ENCODE measurements at regions not wholly inside any gene's neighbourhood (a gene's known extent, or its start where the extent isn't known, plus 50 kb on each side); places are given as distances from the start of the nearest gene placed in this dataset.

DNA sequence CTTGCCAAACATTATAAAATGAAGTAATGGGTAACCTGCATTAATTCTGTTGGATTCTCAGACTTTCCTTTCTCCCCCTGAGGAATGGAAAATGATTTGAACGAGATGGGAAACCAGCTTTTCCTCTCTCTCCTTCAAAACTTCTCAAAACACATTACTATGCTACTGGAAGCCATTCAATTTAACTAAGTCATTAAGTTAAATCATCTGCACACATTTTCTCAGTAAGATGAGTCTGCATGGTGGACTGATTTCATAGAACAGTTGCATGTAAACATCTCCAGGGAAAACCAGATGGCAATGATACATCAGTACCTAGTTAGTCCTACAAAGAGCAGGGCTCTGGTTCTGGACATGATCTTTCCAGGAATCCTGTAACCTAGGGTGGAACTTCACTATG is 59.9 kb downstream of the BMP4 start:
- DNase-seq: no peak

DNA sequence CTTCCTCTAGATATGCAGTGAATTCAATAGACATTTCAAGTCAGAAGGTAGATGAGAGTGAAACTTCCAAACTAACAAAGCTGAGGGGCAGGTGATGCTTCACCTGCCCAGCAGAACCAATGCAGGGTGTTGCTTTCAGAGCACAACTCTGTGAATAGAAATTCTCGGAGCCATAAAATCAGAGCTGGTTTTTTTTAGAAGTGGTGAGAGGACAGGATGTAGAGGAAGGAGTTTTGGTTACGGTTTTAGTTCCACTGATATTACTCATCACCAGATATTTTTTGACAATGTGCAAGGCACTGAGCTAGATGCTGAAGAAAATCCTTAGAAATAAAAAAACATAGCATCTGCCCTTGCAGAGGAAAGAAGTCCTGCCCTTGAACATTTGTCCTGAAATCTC is 62.2 kb downstream of the BMP4 start:
- no peak for DNase-seq

DNA sequence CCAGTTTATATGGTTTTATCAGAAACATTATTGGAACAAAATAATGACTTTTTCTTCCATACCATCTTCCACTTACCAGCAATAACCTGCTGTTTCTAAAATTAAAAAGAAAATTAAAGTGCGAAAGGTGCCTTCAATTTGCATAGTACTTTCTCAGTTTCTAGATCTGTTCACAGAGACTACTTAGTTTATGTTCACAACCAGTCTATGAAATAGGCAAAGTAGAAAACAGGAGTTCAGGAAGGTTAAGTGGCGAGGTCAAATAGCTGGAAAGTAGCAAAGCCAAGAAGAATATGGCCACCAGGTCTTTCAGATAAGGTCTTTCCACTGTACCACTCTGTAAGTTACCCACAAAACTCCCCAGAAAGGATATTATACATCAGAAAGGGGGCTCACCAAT is 63.3 kb downstream of the BMP4 start:
- no peak for DNase-seq

DNA sequence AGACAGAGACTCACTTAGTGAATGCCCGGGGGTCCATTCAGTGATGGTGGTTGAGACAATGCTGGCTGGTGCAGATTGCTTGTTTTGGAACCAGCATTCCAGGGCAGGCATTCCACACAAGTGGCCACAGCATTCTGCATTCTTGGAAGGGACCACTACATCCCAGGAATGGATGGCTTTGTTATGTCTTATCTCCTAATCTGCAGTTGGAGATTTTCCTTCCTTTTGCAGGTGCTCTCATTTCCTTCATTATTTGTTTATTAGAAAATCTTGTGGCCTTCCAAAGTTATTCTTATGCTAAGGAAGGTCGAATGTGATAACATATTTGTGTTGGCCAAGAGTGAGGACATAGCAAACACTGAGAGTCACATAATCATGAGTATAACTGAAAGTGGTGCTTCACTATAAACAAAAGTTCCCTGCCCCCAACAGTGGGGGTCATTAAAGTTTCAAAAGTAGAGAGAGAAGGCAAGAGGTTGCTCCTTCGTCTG is 66.0 kb downstream of the BMP4 start:
- DNase-seq: no peak

DNA sequence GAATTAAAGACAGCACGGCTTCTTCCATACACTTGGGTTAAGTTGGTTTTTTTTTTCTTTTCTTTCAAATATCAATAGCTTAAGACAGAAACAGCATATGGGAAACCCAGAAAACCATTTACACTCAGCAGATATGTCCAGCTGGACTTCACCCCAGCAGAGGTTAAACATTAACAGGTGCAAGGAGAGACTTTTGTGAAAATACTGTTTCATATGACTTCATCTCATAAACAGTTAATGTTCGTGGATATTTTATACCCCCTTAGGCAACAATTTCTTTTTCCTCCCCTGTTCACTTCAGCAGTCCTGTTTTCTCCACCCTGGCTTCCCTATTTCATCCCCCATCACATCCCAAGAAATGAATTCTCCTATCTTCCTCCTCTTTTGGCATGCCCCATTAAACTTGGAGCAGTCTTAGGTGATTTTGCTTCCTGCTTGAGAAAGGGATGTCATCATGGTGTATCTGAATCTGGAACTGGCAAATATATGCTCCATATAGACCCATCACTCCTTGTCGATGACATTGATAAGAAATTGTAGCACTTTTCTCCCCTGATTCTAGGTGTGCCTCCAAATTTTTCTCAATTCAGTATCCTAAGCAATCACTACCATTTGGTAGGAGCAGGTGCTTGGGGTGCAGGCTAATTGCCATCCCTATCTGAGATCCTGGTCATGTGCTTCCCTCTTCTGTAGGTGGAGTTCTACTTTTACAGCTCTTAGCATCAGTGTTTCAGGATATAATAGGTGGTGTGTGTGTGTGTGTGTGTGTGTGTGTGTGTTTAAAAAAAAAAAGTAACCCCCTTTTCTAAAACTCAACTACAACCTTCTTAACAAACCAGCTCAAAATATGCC is 67.9 kb downstream of the BMP4 start:
- no peak for DNase-seq

DNA sequence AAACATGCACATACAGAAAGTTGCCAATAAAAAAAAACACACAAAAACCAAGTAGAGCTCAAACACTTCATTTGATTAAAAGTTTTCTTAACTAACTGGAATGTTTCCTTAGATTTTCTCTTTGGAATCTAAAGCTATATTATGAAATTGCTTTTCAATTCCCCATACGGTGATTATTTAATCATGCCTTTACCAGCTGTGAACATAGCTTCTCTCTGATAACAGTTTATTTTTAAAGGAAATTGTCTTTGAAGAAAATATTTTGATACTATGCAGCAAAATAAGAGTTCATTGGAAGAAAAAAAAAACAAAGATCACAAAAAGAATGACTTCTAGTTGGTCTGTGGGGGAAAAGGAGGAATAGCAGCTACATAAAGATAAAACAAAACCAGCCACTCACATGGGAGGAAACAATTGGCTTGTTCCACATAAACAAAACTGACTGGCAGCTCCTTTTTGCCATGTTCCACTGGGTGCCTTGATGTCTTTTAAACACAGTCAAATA is 71.4 kb downstream of the BMP4 start:
- DNase-seq: no peak

DNA sequence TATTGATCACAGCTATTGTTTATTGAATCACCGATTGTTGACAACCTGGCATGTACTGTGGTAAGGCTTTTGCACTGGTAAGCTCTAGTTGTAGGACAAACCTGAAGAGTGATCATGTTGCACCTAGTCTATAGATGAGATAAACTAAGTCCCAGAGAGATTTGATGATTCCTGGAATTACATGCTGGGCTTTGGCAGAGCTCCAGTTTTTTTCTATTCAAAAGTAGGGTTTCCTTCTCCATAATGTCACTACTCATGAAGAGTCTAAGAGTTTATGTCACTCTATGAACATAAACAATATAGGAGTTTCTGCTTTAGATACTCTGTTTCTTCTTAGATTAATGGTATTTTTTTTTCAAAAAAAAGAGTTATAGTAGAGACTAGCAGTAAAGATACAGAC is 72.0 kb downstream of the BMP4 start:
- DNase-seq: no peak

DNA sequence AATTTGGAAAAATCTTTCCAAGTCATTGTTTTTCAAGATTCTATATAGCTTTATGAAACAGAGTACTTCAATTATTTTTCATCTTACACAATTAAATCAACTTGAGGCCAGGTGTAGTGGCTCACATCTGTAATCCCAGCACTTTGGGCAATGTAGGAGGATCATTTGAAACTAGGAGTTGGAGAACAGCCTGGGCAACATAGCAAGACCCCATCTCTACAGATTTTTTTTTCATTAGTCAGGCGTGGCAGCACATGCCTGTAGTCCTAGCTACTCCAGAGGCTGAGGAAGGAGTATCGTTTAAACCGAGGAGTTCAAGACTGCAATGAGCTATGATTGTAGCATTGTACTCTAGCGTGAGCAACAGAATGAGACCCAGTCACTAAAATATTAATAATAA is 72.9 kb downstream of the BMP4 start:
- DNase-seq: no peak

DNA sequence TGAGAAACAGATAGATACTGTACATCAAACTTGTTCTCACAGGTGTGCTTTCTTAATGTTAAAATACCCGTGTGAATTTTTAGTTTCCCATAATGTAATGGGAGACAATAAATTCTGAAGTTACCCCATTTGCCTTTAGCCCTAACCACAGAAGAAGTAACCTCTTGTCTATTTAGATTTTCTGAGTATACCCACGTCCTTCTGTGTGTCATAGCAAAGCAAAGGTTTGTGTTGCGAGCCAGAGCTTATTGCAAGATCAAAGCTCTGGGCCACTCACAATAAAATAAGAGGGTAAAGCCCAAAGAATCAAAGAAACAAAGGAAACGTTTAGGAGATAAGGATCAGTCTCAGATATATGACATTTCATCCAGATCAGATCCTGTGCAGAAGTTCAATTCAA is 73.9 kb downstream of the BMP4 start:
- DNase-seq: no peak

DNA sequence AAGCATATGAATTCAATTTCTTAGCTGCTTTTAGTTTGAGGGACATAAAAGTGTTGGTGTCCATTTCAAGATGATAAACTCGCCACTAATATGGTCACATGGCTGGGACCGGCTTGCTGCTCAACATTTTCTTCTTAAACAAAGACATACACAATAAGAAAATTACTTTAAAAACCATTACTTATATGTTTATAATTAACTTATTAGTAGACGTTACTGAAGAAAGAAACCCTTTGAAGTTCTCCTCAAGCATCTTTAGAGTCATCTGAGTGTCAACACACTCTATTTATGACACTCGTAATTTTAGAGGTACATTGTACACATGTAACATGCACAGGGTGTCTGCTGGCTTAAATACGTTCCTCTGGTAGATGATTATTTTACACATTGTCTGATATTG is 74.7 kb downstream of the BMP4 start:
- DNase-seq: no peak

DNA sequence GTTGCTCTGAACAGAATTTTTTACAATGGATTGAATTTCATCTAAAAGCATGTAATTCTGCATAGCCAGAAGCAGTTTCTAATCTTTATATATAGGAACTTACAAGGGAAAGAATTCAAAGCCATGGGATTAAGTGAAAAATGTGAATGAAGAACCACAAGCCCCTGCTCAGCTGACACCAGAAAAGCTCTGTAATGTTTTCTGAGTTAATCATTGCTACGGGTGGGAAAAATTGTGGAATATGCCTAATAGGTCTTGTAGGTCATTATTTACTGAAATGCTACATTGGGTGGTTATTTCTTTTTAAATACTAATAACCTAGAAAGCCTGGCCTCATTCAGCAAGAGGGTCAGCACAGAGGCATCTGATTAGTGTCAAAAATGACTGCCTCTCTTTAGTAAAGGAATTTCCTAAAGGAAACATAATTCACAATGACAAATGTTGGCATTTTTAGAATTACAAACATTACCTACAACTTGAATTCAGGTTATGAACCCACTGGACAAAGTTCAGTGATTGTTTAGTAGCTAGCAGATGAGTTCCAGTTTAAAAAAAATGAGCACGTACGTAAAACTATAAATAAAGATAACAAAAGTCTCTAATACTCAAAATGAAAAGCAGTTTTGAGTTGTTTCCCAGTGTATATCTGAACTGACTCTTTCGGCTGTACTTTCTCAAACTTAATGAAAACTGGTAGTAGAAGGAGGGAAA is 75.3 kb downstream of the BMP4 start:
- DNase-seq: no peak

DNA sequence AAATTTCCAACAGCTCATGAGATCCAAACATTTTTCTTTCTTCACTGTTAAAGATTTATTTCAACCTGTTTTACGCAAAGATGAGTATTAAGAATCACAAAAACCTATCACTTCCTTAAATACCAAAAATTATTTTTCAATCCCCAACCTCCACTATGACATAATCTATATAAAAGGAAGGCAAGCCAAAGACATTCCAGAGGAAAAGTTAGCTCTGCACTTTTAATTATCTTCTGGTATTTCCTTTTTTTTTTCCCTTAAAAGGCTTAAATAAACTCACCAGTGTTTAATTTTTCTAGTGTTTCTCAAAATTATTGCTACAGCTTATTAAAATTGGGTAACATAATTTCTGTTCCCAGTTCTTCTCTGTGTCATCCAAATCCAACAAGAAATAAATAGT is 75.9 kb downstream of the BMP4 start:
- no peak for DNase-seq

DNA sequence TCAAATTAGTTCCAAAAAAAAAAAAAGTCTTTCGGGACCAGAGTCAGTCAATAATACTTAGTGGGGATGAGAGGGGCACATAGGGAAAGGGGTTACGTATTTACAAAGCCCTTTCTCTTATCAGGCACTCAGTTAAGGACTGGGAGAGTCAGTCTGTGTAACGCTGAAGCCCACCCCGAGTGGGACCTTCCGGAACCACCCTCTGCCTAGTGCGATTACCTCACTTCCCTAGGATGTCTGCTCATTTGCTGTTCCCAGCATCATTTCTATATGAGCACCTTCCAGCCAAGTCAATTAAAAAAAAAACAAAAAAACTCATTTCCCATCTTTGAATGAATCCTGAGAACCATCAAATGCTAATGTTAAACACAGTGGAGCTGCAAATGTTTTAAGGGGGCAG is 76.9 kb downstream of the BMP4 start:
- DNase-seq: no peak

DNA sequence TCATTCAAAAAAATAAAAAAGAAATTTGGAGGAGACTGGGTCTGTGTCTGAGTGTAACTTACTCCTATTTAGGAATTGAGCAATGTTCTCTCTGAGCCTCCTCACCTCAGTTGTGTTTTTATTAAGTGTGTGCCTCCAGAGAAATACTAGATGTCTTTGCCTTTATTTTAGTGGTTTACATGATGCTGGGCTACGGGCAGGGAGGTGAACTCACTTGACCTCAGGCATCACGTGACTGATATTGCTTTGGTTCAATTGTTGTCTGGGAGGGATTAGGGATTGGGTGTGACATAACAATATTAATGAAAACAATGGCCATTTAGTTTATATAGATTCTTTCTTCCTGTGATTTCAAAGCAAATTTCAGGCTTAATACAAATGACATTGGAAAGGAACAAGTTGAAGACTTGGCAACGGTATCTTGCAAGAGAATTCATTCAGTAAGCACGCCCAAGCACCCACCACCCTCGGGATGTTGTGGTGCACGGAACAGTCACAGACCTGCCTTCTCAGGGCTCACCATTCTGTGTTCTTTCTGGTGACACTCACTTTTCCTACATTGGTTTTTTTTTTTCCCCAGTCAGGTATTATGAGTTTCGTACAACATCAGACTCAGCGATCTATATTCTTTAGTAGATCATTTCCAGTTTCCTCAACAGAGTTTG is 77.5 kb downstream of the BMP4 start:
- DNase-seq: no peak

DNA sequence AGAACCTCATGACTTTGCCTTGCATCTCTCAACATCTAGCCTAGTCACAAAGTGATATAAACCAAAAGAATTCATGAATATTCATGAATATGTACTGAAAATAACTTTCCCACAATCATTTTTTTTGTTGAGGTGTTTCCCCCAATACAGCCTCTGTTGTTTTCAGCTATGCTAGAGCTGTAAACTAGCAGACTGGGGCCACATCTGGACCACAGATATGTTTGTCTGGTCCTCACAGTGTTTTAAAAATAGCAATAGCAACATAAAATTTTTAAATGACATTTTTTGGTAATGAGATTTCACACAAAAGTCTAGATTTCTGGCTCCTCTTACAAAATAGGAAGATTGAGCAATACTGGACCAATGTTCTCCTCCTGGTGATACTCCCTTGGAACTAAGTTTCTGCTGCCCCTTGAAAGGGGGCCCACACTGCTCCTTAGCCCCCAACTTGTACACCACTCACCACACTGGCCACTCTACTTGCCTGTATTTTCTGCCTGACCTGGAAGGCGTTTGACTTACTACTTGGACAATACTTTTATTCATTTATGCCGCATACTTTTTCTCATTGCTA is 81.2 kb downstream of the BMP4 start:
- no peak for DNase-seq

DNA sequence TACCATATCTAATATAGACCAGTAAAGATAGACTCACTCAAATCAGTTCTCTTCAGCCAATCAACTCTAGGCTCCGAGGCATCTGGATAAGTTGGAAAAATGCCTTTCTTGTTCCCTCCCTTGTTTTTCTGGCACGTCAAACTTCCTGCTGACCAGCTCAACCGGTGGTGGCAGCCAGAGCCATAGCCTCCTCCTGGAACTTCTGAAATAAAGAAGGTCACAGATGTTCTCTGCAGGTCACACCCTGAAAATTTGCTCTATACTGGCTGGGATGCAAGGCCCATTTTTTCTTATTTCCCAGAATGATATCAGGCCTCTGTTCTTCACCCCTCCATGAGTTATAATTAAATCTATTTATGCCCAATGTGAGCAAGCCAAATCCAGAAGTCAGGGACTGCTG is 81.9 kb downstream of the BMP4 start:
- DNase-seq: no peak

DNA sequence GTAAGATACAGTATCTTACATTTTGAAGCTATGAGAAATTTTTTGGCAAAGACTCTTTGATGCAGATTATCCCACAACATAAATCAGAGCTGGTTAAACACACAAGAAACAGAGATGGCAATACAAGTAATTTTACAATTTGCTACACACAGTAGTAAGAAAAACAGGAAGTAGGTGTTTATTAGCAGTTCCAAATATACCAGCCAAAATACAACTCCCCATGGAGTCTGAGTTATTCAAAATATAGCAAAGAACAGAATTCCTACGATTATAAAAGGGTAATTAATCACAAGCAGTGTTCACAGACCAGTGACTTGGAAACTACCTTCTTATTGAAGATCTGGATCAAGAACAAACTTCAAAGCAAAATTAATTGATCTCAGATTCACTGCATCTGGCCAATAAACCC is 83.9 kb downstream of the BMP4 start:
- DNase-seq: no peak

DNA sequence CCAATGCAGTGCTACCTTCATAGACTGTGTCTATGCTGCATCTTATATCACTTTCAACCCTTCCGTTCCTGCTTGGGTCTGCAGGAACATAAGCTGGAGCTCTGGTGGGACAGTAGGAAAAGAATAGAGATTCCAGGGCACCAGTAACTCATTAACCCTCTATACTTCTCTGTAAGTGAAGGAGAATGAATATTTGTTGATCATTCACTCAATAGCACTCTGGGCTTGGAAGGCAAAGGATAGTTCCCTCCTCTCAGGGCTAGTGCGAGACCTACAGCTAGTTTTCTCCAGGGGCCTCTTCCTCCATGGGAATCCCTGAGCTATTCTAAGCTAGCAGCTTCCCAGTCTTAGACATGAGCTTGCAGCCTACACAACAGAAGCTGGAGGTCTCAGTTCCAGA is 84.7 kb downstream of the BMP4 start:
- no peak for DNase-seq

DNA sequence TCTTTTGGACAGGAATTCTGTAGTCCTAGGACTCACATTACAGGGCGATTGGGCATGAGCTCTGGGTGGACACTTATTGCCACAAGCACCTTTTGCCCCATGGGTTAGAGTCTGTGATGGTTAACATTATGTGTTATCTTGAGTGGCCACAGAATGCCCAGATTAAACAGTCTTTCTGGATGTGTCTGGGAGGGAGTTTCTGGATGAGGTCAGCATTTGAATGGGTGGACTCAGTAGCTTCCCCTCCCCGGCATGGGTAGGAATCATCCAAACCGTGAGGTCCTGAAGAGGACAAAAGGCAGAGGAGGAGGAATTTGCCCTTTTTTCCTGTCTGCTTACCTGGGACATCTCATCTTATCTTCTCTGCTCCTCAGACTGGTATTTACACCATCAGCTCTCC is 85.6 kb downstream of the BMP4 start:
- no peak for DNase-seq

DNA sequence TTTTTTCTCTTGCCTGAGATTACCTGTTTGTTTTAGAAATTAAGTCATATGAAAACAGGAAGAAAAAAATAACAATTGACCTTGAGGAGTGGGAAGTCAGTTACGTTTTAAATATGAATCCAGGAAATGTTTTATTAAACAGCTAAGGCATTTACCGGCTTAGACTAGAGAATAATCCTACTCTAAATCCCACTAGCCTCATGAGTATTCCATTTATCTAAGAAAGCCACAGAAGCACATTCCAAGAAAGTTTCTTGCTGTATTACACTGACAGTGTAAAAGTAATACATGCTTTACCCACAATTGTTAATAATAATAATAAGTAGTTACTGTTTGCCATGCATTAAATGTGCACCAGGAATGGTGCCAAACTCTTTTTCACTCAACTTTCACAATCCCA is 90.9 kb downstream of the BMP4 start:
- no peak for DNase-seq

DNA sequence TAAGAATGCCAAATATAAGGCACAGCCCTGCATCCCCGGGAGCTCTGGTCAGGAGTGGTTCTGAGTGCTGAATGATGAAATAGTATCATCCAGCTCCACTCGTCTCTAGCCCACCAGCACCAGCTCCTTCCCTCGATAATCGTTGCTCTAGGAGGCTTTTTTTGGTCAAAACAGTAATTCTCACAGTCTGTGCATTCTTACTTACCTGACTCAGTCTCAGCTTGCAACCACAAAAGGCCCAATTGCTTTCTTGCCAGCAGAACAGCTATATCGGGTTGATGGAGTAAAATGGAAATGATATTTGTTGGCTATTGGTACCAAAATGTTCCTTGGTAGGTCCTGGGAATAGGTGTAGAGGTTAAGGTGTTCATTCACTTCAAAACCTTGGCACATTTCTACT is 94.8 kb downstream of the BMP4 start:
- no peak for DNase-seq

DNA sequence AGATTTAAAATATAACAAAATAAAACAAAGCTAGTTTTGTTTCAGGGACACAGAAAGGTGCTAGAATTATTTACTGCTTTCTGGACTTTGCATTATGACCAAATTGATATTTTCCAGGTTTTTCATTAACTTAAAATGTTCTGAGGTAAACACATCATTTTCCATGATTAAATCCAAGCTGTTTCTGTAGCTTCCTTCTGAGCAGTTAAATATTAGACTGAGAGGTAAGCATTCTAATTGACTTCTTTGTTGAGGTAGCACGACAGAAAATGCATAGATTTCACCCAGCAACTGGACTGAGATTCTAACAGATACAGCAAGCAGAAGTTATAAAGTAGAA is 98.3 kb downstream of the BMP4 start:
- no peak for DNase-seq

DNA sequence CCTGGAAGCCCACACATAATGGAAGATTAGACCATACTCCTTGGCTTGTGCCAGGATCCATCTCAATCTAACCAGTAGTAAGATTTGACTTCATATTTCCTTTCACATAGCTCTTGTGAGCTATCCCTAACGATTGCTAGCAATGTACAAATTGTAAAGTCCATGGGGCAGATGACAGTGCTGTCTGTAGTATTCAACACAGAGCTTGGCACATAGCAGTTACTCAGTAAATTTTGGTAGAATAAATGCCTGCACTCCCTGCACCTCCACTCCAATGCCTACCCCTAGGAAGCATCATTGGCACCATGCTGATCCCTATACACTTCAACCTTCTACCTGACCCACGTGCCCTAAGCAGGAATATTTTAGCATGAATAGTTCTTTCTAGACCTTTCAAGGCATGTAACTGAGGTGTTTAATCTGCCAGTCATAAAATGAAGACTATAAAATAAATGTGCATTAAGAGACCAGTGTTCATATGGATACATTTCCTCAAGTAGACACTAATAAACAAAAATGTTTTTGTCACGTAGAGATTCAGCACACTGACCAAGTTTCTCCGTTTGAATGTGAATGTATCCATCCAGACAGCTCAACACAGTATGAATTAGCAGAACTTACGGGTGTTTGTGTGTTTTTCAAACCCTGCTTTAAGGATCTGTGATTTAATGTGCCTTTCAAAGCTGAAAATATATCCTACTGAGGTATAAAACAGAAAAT is 98.8 kb downstream of the BMP4 start:
- DNase-seq: no peak

Measured in activated CD8-positive, alpha-beta memory T cell treated with anti-CD3 and anti-CD28 coated beads, Interleukin-2, amount 50 U/mL, for 4 hours (primary cell).